Panc1 (cell line): ENCODE measurements at regions not wholly inside any gene's neighbourhood (a gene's known extent, or its start where the extent isn't known, plus 50 kb on each side); places are given as distances from the start of the nearest gene placed in this dataset.

Source experiments
- ATAC-seq: fragments of 200-7000 bp; cut with Tn5 transposase; 2 replicates; pipeline ENCODE4 v1.9.1; 2020; ENCODE audit warnings: mild to moderate bottlenecking, moderate library complexity
- BruUV-seq: library from RNA; stranded (reverse); fragments of 400-500 nt; replicated peaks from 2 replicates; lab custom pipeline; 2021; lab: Mats Ljungman, UMichigan
- CTCF ChIA-PET: fragments of 300-600 bp; sonication (Branson Sonifier 250); formaldehyde crosslinking; loops from one replicate; lab custom pipeline; 2022; ENCODE audit warnings: antibody characterized with exemption; lab: Charles Lee
- POLR2A ChIA-PET: fragments of 300-600 bp; sonication (Branson Sonifier 250); formaldehyde crosslinking; loops from one replicate; lab custom pipeline; 2022; ENCODE audit warnings: antibody characterized with exemption; lab: Charles Lee
- DNase-seq: peaks from one replicate; pipeline ENCODE4 v3.0.0-alpha.2; 2010; ENCODE audit warnings: low read depth, low spot score
- H3K27ac ChIP-seq: 2 replicates; pipeline ENCODE4 v1.5.1; 2011; ENCODE audit warnings: mild to moderate bottlenecking, low read length, inconsistent platforms
- H3K27me3 ChIP-seq: fragments of 200-500 bp; sonication (Bioruptor generic); 2 replicates; pipeline ENCODE4 v1.6.0; 2014; ENCODE audit warnings: low read length, inconsistent platforms; ENCODE audit not compliant: control insufficient read depth, insufficient read depth
- H3K36me3 ChIP-seq: fragments of 200-500 bp; sonication (Bioruptor generic); 2 replicates; pipeline ENCODE4 v1.5.1; 2014; ENCODE audit warnings: inconsistent platforms, mild to moderate bottlenecking, low read length, moderate library complexity; ENCODE audit not compliant: control insufficient read depth, insufficient read depth
- H3K4me1 ChIP-seq: 2 replicates; pipeline ENCODE4 v1.5.1; 2011; ENCODE audit warnings: inconsistent platforms, mild to moderate bottlenecking, low read length, moderate library complexity; ENCODE audit not compliant: control insufficient read depth, insufficient read depth
- H3K4me3 ChIP-seq, 2 experiments: 2 replicates each; pipeline ENCODE4 v1.5.1; 2011 to 2012; ENCODE audit warnings: low read depth in 2 of 2, low read length in 2 of 2, mild to moderate bottlenecking in 2 of 2, inconsistent platforms in 1 of 2, moderate library complexity in 1 of 2
- H3K9me3 ChIP-seq: fragments of 200-500 bp; sonication (Bioruptor generic); 2 replicates; pipeline ENCODE4 v1.5.1; 2014; ENCODE audit warnings: low read depth, mild to moderate bottlenecking, inconsistent platforms, low read length, moderate library complexity; ENCODE audit not compliant: control insufficient read depth, insufficient read depth
- CTCF ChIP-seq: fragments of 450-650 bp; IDR thresholded peaks from 2 replicates; pipeline ENCODE4 v1.5.1; 2017; ENCODE audit warnings: mild to moderate bottlenecking
- POLR2AphosphoS5 ChIP-seq: IDR thresholded peaks from 2 replicates; pipeline ENCODE4 v1.6.1; 2012; ENCODE audit warnings: mild to moderate bottlenecking, low read depth, low read length, moderate library complexity
- REST ChIP-seq, 2 experiments: IDR thresholded peaks; 2 replicates each; pipeline ENCODE4 v1.6.1; 2011 to 2012; ENCODE audit warnings: low read depth in 2 of 2, control low read depth in 1 of 2, low read length in 1 of 2, mild to moderate bottlenecking in 1 of 2, moderate library complexity in 1 of 2; ENCODE audit not compliant: insufficient read depth in 1 of 2
- SIN3A ChIP-seq: IDR thresholded peaks from 2 replicates; pipeline ENCODE4 v1.6.1; 2012; ENCODE audit warnings: low read depth, mild to moderate bottlenecking, low read length, moderate library complexity, borderline replicate concordance; ENCODE audit not compliant: insufficient read depth
- TCF7L2 ChIP-seq: IDR thresholded peaks from 2 replicates; pipeline ENCODE4 v1.6.1; 2011; ENCODE audit warnings: mild to moderate bottlenecking, low read depth, low read length, inconsistent platforms
- in situ Hi-C: cut with HindIII; loops from 2 replicates; pipeline ENCODE4 v1.10.0; 2016; ENCODE audit warnings: low sequenced_read_pairs, low pct_unique_long_range_greater_than_20kb
- intact Hi-C: fragments of 100-400 bp; cut with micrococcal nuclease; formaldehyde crosslinking; loops from one replicate; pipeline ENCODE4 v1.10.0; 2022; ENCODE audit not compliant: unreplicated experiment

GRCh38 chr1:239174880-239175279, 211.5 kb upstream of the CHRM3 start:
- ChIA-PET POLR2A (no interaction called here), CTCF (no interaction called here)
- Histone ChIP-seq H3K4me3 (no peak overlapping the region), H3K27ac (no peak overlapping the region), H3K36me3 (no peaks in the 10 kb centered on the region), H3K9me3 (no peaks in the 10 kb centered on the region), H3K27me3 (no peaks in the 10 kb centered on the region), H3K4me1 (no peaks in the 10 kb centered on the region)
- DNase-seq (no peak), ATAC-seq (no peak)
- intact Hi-C loops (no loop called here), in situ Hi-C loops (no loop called here)
- TF ChIP-seq SIN3A (no peak), REST (IDR thresholded peaks at IDR 0.05; ENCODE audit: insufficient read depth in 1 of 2, low read depth in 2 of 2, low read length in 1 of 2) (no peak), CTCF (no peak), POLR2AphosphoS5 (no peak), TCF7L2 (no peak)
- no TSS peak for BruUV-seq

- TF ChIP-seq CTCF: no peak
- TF ChIP-seq POLR2AphosphoS5: no peak
- TF ChIP-seq REST (IDR thresholded peaks at IDR 0.05; ENCODE audit: insufficient read depth in 1 of 2, low read depth in 2 of 2, low read length in 1 of 2): no peak
- TF ChIP-seq TCF7L2: no peak
- TF ChIP-seq SIN3A: no peak
- BruUV-seq: no TSS peak
- no peaks in the 10 kb centered on the region for H3K27me3 ChIP-seq
- H3K36me3 ChIP-seq: no peaks in the 10 kb centered on the region
- peaks cover 4% of the 10 kb centered on the region; the same call in 1 of the 2 replicates for H3K9me3 ChIP-seq
- H3K27ac ChIP-seq: no peak overlapping the region
- no peaks in the 10 kb centered on the region for H3K4me1 ChIP-seq
- no peak overlapping the region for H3K4me3 ChIP-seq
- CTCF ChIA-PET: no interaction called here
- in situ Hi-C loops (no loop called here), intact Hi-C loops (no loop called here)
- no peak for DNase-seq
- no peak for ATAC-seq
- POLR2A ChIA-PET: no interaction called here
Observed at GRCh38 chr1:239170828-239171227, 215.5 kb upstream of the CHRM3 start.
